GM10266 (cell line): ENCODE measurements at regions not wholly inside any gene's neighbourhood (a gene's known extent, or its start where the extent isn't known, plus 50 kb on each side); places are given as distances from the start of the nearest gene placed in this dataset.
"Not testable (repeated sequence)": the region's sequence is repeated elsewhere in the genome, so short reads cannot be mapped to it uniquely, and the experiment has no call there.

Experiments
- DNase-seq: peaks from one replicate; pipeline ENCODE4 v3.0.0; 2012; ENCODE audit errors: extremely low spot score
- TF ChIP-seq, protein P1 (sequence below): IDR thresholded peaks from 2 replicates; pipeline ENCODE4 v1.5.1; 2012; ENCODE audit warnings: mild to moderate bottlenecking, low read depth; ENCODE audit not compliant: control insufficient read depth, insufficient read depth; ENCODE audit errors: missing control alignments

DNA sequence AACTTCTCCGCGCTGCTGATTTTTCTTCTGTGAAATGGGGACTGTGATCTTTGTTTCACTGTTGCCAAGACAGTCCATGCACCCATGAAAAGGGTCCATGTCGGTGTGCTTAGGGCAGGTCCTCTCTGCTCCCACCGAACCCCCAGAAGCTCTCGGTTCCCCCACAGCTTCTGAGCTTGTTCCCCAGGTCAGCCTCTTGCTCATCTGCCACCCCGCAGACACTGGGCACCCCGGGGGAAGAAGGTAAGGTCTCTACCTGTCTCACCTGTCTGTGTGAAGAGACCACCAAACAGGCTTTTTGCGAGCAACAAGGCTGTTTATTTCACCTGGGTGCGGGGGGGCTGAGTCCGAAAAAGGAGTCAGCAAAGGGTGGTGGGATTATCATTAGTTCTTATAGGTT is 66.2 kb upstream of the NANOS1 start:
- DNase-seq = no peak
- TF ChIP-seq, protein P1, sequence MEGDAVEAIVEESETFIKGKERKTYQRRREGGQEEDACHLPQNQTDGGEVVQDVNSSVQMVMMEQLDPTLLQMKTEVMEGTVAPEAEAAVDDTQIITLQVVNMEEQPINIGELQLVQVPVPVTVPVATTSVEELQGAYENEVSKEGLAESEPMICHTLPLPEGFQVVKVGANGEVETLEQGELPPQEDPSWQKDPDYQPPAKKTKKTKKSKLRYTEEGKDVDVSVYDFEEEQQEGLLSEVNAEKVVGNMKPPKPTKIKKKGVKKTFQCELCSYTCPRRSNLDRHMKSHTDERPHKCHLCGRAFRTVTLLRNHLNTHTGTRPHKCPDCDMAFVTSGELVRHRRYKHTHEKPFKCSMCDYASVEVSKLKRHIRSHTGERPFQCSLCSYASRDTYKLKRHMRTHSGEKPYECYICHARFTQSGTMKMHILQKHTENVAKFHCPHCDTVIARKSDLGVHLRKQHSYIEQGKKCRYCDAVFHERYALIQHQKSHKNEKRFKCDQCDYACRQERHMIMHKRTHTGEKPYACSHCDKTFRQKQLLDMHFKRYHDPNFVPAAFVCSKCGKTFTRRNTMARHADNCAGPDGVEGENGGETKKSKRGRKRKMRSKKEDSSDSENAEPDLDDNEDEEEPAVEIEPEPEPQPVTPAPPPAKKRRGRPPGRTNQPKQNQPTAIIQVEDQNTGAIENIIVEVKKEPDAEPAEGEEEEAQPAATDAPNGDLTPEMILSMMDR = no peak

DNA sequence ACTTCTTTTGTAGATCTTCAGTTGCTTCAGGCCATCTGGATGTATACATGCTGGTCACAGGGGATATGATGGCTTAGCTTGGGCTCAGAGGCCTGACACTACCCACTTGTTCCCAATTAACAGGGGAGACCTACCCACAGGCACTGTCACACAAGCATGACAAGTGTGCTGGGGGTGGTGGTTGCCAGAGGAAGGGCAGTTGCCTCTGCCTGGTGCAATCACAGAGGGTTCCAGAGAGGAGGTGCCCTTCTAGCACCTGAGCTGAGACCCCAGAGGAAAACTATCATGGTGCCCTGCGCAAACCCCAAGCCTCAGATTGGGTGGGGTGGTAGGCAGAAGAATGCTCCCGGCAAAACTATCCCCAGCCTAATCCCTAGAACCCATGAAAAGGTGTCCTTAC is 65.6 kb upstream of the NANOS1 start:
- TF ChIP-seq, protein P1 = no peak
- no peak for DNase-seq

DNA sequence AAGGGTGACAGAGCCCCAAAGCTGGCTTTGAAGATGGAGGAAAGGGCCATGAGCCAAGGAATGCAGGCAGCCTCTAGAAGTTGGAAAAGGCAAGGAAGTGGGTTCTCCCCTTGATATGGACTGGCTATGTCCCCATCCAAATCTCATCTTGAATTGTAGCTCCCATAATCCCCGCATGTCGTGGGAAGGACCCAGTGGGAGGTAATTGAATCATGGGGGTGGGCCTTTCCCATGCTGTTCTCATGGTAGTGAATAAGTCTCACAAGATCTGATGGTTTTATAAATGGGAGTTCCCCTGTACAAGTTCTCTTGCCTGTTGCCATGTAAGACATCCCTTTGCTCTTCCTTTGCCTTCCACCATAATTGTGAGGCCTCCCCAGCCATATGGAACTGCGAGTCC is 65.0 kb upstream of the NANOS1 start:
- not testable (repeated sequence) for DNase-seq

DNA sequence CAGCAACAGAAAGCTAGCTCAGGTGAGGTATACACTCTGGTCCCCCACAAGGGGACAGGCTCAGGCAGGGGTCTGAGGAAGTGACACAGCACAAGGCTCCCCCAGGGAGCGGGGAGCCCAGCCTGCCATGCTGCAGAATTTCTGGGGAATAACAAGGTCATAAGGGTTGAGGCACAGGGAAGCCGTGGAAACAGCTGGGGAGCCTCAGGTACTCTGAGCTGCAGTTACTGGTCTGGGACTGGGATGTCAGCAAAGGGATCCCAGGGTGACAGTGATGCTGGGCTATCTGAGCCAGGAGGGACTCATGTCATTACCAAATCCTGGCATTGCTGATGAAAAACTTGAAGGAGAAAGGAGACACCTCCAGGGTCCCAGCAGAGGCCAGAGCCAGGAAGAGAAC is 64.4 kb upstream of the NANOS1 start:
- no peak for DNase-seq
- TF ChIP-seq, protein P1 = no peak

DNA sequence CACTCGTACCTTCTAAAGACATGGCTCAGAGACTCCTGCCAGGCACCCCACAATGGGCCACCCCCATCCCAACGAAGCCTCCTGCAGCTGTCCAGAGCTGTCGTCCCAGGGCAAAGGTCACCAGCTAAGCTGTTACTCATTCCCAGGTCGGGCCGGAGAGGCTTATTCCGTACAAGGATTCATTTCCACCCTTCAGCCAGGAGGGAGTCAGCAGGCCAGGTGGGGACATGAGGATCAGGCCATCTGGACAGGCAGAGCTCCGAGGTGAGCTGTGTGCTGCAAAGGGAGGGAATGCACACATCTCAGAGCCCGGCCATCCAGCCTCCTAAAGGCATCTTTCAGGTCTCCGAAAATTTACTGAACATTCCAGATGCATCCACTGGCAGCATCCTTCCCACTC is 63.9 kb upstream of the NANOS1 start:
- TF ChIP-seq, protein P1 = no peak
- no peak for DNase-seq

DNA sequence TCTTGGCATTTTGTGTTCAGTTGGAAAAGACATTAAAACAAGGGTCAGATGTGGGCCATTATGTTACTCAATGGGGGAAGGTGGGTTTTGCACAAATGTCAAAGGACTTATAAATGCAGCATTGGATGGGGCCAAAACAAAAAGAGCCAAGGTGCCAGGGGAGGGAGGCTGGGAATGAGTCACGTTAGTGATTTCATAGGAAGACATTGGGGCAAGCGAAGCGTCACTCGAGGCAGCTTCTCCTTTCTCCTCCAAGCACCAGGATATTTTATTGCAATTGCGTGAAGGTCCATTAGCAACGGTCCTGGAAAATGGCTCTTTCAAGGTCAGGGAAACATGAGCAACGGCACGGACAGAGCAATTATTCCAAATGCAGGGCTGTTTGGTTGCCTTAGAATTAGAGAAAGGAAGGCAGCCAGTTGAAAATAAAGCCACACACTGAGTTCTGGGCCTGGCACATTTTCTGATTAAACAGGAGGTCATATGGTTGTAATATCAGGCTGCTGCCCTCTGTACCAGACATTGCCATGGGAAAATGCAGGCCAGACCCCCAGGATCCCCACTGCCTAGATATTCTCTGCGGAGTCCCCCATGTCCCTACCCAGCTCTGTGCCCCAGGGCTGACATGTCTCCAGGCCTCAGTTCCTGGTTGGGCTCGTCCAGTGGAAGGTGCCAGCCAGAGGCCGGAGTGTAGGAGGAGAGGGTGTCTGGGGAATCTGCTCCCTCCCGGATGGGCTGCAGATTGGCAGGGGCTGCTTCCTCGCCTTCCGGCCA is 63.3 kb upstream of the NANOS1 start:
- no peak for DNase-seq
- TF ChIP-seq, protein P1 = no peak

DNA sequence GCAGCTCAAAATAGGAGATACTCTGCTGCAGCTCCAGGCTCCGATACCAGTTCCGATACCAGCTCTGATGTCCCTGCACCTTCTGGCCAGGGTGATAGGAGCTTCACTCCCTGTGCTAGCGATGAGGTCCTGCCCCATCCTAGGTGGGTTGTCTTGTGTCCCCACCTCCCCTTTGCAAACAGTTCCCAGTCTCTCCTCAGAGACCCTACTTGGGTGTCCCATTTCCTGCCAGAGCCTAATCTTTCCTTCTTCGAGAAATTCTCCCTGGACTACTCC is 62.7 kb upstream of the NANOS1 start:
- TF ChIP-seq, protein P1 = no peak
- no peak for DNase-seq

DNA sequence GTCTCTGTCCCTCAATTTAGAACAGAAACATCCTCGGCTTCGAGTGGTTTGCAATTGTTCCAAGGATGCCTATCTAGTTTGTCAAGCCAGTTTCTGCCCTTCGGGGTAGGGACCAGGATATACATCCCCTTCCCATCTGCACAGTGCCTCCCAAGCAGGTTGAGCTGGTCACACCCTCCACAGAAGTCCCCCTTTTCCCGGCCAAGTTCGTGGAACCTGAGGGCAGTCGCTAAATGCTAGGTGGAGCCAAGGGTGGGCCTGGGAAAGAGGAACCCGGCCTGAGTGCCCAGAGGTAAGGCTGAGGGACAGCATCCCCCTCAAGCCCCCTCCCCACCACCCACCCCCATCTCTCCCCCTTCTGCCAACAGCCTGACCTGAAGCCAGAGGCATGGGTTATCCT is 62.4 kb upstream of the NANOS1 start:
- TF ChIP-seq, protein P1 = no peak

More for the DNA sequence above, 62.4 kb upstream of the NANOS1 start:
- no peak for DNase-seq
